NCI-H2029 (cell line): ENCODE measurements at regions not wholly inside any gene's neighbourhood (a gene's known extent, or its start where the extent isn't known, plus 50 kb on each side); places are given as distances from the start of the nearest gene placed in this dataset.

ENCODE experiments used
- DNase-seq: peaks from one replicate; lab custom pipeline; 2025; lab: John Stamatoyannopoulos, UW

DNA sequence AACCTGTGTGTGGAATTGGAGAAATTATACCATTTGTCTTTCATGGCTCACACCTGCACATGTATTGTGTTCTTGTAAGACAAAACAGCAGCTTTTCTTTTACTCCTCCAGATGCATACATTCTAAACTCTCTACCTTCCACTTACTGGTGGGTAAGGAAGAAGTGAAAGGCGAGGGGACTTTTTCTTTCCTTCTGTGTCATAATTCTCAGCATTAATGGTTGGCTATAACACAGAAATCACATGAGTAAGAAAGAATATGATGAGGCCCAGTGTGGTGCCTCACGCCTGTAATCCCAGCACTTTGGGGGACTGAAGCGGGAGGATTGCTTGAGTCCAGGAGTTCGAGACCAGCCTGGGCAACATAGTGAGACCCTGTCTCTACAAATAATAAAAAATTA is 57.8 kb upstream of the SHANK2 start:
- no peak for DNase-seq

GRCh38 chr11:71309611-71310010 is 57.2 kb upstream of the SHANK2 start:
- no peak for DNase-seq

DNA sequence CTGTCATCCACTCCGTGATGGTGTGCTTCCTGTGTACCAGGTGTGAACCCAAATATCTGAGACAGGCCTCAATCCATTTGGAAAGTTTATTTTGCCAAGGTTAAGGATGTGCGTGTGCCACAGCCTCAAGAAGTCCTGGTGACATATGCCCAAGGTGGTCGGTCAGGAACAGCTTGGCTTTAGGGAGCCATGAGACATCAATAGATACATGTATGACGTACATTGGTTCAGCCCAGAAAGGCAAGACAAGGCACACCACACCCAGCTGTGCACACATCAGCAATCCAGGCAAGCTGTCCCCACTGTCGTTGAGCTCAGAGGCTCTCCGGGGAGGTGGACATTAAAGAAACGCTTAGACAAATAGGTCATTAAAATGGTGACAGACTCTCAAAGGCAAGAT is 56.8 kb upstream of the SHANK2 start:
- DNase-seq, result no peak

GRCh38 chr11:71307811-71308645 is 55.7 kb upstream of the SHANK2 start:
- DNase-seq, result no peak

DNA sequence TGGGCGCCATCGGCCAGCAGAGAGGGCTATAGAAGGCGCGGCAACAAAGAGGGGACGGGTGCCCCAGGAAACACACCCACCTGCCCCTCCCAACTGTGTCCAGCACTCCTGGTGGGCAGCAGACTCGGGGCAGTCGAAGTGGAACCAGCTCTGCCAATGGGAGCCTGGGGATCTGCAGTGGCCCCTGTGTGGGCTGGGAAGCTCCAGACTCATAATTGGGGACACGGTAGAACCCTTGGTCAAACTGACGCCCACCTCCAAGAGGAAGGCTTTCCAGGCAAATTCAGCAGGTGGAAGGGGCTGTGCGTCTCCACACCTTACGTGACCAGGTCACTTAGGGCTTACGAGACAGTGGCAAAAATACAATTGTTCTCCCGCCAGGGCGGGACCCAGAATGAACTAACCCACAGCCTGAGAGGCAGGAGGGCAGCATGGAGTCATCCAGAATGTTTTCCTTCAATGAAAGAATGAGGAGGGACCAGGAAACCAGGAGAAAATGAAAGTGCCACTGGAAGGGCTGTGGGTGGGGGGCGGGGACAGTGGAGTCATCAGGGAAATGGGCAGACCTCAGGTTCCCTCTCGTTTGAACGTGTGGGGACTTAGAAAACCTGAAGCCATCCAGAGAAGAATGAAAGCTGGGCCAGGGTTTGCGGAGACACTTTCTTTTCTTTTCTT is 53.2 kb upstream of the SHANK2 start:
- DNase-seq, result no peak

GRCh38 chr11:71305041-71305440 is 52.7 kb upstream of the SHANK2 start:
- DNase-seq, result no peak

DNA sequence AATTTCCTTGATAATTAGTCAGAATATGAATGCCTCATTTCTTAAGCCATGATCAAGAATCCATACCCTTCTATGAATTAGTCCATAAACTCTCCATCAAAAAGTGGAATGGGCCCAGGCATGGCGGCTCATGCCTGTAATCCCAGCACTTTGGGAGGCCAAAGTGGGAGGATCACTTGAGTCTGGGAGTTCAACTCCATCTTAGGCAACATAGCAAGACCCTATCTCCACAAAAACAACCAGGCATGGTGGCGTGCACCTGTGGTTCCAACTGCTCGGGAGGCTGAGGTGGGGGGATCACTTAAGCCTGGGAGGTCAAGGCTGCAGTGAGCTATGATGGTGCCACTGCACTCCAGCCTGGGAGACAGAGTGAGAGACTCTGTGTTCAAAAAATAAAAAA is 52.1 kb upstream of the SHANK2 start:
- no peak for DNase-seq

DNA sequence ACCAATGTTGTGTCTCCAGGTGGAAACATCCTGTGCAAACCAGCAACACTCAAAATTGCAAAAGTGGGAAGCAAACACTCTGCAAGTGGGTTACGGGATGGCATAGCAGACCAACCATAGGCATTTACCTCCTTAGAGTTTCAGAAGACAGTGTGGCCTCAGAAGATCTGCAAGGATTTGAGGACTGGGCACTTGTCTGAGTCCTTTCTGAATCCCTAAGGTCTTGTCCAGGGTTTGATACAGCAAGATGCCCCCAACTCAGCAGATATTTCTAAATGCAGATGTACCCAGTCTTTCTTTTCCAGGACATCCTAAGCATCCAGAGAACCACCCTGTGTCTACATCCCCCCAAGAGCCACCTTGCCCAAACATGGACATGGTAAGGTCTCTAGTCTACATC is 51.7 kb upstream of the SHANK2 start:
- no peak for DNase-seq

- no peak for DNase-seq
These were observed 50.5 kb upstream of the SHANK2 start for GRCh38 chr11:71302911-71303310.

DNA sequence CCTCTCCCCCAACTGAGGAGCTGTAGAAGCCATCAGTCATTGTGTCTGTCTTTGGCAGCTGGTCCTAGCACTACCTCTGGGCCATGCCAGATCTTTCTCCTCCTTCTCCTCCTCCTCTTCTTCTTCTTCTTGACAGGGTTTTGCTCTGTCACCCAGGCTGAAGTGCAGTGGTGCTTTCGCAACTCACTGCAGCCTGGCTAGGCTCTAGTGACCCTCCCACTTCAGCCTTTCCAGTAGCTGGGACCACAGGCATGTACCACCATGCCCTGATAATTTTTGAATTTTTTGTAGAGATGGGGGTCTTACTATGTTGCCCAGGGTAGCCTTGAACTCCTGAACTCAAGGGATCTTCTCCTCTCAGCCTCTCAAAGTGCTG is 50.1 kb upstream of the SHANK2 start:
- DNase-seq, result no peak
